ENCODE measurements at regions not wholly inside any gene's neighbourhood (a gene's known extent, or its start where the extent isn't known, plus 50 kb on each side); places are given as distances from the start of the nearest gene placed in this dataset.

DNA sequence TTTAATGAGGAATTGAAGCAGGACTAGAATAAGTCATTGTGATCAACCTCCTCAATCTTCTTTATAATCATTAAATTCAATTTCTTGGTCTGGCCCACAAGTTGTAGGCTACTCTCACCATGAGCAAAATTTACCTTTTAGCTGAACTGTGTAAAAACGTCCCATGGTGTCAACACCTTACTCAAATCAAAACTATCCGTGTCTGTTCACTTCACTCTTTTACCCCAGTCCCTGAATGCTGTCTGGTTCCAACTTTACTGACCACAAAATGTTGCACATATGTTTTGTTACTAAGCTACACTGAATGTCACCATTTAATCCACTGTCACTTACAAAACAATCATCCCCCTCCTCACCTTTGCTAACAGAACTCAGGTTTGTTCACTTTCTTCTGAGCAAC, 951.6 kb upstream of the SLC39A10 start:
- H3K4me2 ChIP-seq (ENCODE audit: low read length): no peak overlapping the region
- Mint-ChIP-seq H3K9me3 (ENCODE audit: unreplicated experiment) (no peaks in the 10 kb centered on the region), H3K4me1 (ENCODE audit: low read depth, unreplicated experiment) (no peaks in the 10 kb centered on the region), H3K4me3 (ENCODE audit: unreplicated experiment) (no peak overlapping the region), H3K27ac (ENCODE audit: unreplicated experiment) (no peak overlapping the region), H3K36me3 (ENCODE audit: low read depth, unreplicated experiment) (no peaks in the 10 kb centered on the region), H3K27me3 (ENCODE audit: low read depth, unreplicated experiment) (no peaks in the 10 kb centered on the region)
- no peaks in the 10 kb centered on the region for H4K20me1 ChIP-seq (ENCODE audit: insufficient read depth, low read length)
- no peak for DNase-seq (ENCODE audit: low read depth)
- H3K36me3 ChIP-seq (ENCODE audit: insufficient read depth, low read length): no peaks in the 10 kb centered on the region
- no peaks in the 10 kb centered on the region for H3K9me3 ChIP-seq (ENCODE audit: insufficient read depth, low read depth, low read length)
- H3K79me2 ChIP-seq (ENCODE audit: insufficient read depth, low read length): no peaks in the 10 kb centered on the region
- H3K9ac ChIP-seq (ENCODE audit: low read length): no peak overlapping the region
- no peaks in the 10 kb centered on the region for H3K27me3 ChIP-seq (ENCODE audit: insufficient read depth, low read length)
- H2AFZ ChIP-seq (ENCODE audit: low read depth, low read length): no peak overlapping the region
- no peak for TF ChIP-seq EZH2 (IDR thresholded peaks at IDR 0.05; ENCODE audit: insufficient read depth, low read length)
- H3K4me1 ChIP-seq (ENCODE audit: insufficient read depth, low read length): no peaks in the 10 kb centered on the region
- FAIRE-seq: no peak
- no peak overlapping the region for H3K4me3 ChIP-seq (ENCODE audit: insufficient read depth, low read depth, low read length)
- H3K27ac ChIP-seq (ENCODE audit: low read depth, low read length): no peak overlapping the region

DNA sequence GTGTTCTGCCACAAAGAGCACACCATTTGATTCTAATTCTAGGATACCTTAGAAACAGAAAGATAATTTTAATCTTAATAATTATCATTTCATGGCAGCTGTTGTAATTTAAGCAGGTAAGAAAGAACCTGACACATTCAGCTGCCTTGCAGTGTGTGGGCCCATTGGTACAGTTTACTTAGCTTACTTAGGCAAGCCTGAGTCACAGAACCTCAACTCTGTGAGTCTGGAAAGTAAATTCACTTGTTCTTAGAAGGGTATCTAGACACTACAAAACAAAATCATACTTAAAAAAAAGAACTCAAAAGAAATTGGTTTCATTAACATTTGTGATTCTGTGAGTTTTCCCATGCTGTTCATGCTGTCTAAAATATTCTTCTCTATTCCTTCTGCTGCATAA, 956.3 kb upstream of the SLC39A10 start:
- Histone ChIP-seq H3K4me1 (ENCODE audit: insufficient read depth, low read length) (no peaks in the 10 kb centered on the region), H3K27me3 (ENCODE audit: insufficient read depth, low read length) (no peaks in the 10 kb centered on the region), H4K20me1 (ENCODE audit: insufficient read depth, low read length) (no peaks in the 10 kb centered on the region), H2AFZ (ENCODE audit: low read depth, low read length) (no peak overlapping the region), H3K27ac (ENCODE audit: low read depth, low read length) (no peak overlapping the region), H3K4me3 (ENCODE audit: insufficient read depth, low read depth, low read length) (no peak overlapping the region), H3K9ac (ENCODE audit: low read length) (no peak overlapping the region), H3K79me2 (ENCODE audit: insufficient read depth, low read length) (no peaks in the 10 kb centered on the region), H3K4me2 (ENCODE audit: low read length) (no peak overlapping the region), H3K9me3 (ENCODE audit: insufficient read depth, low read depth, low read length) (peaks cover under 1% of the 10 kb centered on the region), H3K36me3 (ENCODE audit: insufficient read depth, low read length) (no peaks in the 10 kb centered on the region)
- Mint-ChIP-seq H3K4me1 (ENCODE audit: low read depth, unreplicated experiment) (no peaks in the 10 kb centered on the region), H3K4me3 (ENCODE audit: unreplicated experiment) (no peak overlapping the region), H3K36me3 (ENCODE audit: low read depth, unreplicated experiment) (no peaks in the 10 kb centered on the region), H3K9me3 (ENCODE audit: unreplicated experiment) (no peaks in the 10 kb centered on the region), H3K27me3 (ENCODE audit: low read depth, unreplicated experiment) (no peaks in the 10 kb centered on the region), H3K27ac (ENCODE audit: unreplicated experiment) (no peak overlapping the region)
- DNase-seq (ENCODE audit: low read depth) (no peak), FAIRE-seq (no peak)
- TF ChIP-seq EZH2 (IDR thresholded peaks at IDR 0.05; ENCODE audit: insufficient read depth, low read length): no peak
- TF ChIP-seq, protein P1, sequence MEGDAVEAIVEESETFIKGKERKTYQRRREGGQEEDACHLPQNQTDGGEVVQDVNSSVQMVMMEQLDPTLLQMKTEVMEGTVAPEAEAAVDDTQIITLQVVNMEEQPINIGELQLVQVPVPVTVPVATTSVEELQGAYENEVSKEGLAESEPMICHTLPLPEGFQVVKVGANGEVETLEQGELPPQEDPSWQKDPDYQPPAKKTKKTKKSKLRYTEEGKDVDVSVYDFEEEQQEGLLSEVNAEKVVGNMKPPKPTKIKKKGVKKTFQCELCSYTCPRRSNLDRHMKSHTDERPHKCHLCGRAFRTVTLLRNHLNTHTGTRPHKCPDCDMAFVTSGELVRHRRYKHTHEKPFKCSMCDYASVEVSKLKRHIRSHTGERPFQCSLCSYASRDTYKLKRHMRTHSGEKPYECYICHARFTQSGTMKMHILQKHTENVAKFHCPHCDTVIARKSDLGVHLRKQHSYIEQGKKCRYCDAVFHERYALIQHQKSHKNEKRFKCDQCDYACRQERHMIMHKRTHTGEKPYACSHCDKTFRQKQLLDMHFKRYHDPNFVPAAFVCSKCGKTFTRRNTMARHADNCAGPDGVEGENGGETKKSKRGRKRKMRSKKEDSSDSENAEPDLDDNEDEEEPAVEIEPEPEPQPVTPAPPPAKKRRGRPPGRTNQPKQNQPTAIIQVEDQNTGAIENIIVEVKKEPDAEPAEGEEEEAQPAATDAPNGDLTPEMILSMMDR (IDR thresholded peaks at IDR 0.05; ENCODE audit: insufficient read depth, low read depth, low read length): no peak

DNA sequence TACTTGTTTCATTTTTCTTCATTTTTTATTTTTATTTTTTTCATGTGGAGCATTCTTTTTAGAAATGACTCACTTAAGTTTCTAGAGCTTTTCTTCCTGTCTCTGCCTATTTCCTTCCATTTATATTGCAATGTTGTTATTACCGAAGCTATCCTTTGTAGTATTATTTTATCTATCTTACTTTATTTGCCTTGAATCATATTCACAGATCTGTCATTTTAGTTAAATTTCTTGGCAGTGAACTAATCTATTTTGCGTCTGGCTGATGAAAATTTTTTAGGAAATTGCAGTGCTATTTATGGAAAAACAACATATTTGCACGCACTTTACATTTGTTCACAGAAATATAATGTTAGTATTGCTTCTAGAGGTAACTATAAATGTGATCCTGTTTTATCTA, 956.9 kb upstream of the SLC39A10 start:
- Histone ChIP-seq H3K4me2 (ENCODE audit: low read length) (no peak overlapping the region), H3K9me3 (ENCODE audit: insufficient read depth, low read depth, low read length) (peaks cover 2% of the 10 kb centered on the region), H3K4me3 (ENCODE audit: insufficient read depth, low read depth, low read length) (no peak overlapping the region), H3K36me3 (ENCODE audit: insufficient read depth, low read length) (no peaks in the 10 kb centered on the region), H3K27me3 (ENCODE audit: insufficient read depth, low read length) (no peaks in the 10 kb centered on the region), H3K79me2 (ENCODE audit: insufficient read depth, low read length) (no peaks in the 10 kb centered on the region), H3K9ac (ENCODE audit: low read length) (no peak overlapping the region), H3K4me1 (ENCODE audit: insufficient read depth, low read length) (no peaks in the 10 kb centered on the region), H3K27ac (ENCODE audit: low read depth, low read length) (no peak overlapping the region), H4K20me1 (ENCODE audit: insufficient read depth, low read length) (no peaks in the 10 kb centered on the region), H2AFZ (ENCODE audit: low read depth, low read length) (no peak overlapping the region)
- H3K27ac Mint-ChIP-seq (ENCODE audit: unreplicated experiment): no peak overlapping the region
- DNase-seq (ENCODE audit: low read depth) (no peak), FAIRE-seq (no peak)
- TF ChIP-seq EZH2 (IDR thresholded peaks at IDR 0.05; ENCODE audit: insufficient read depth, low read length): no peak
- TF ChIP-seq, protein P1 (IDR thresholded peaks at IDR 0.05; ENCODE audit: insufficient read depth, low read depth, low read length): no peak
- H3K4me3 Mint-ChIP-seq (ENCODE audit: unreplicated experiment): no peak overlapping the region
- H3K9me3 Mint-ChIP-seq (ENCODE audit: unreplicated experiment): no peaks in the 10 kb centered on the region
- no peaks in the 10 kb centered on the region for H3K36me3 Mint-ChIP-seq (ENCODE audit: low read depth, unreplicated experiment)
- no peaks in the 10 kb centered on the region for H3K4me1 Mint-ChIP-seq (ENCODE audit: low read depth, unreplicated experiment)
- H3K27me3 Mint-ChIP-seq (ENCODE audit: low read depth, unreplicated experiment): no peaks in the 10 kb centered on the region
